ENCODE measurements at regions not wholly inside any gene's neighbourhood (a gene's known extent, or its start where the extent isn't known, plus 50 kb on each side); places are given as distances from the start of the nearest gene placed in this dataset.
"Not testable (repeated sequence)": the region's sequence is repeated elsewhere in the genome, so short reads cannot be mapped to it uniquely, and the experiment has no call there.

GRCh38 chr5:53369681-53370080 lies 110.7 kb upstream of the FST start:
- no peak for DNase-seq

- DNase-seq = no peak
These were observed 106.8 kb upstream of the FST start for GRCh38 chr5:53373451-53374158.

- DNase-seq = no peak
These were observed 103.6 kb upstream of the FST start for GRCh38 chr5:53376853-53377252.

GRCh38 chr5:53378190-53378589 lies 102.2 kb upstream of the FST start:
- no peak for DNase-seq

GRCh38 chr5:53378590-53379247 lies 101.7 kb upstream of the FST start:
- DNase-seq = no peak

GRCh38 chr5:53386341-53386740 lies 94.1 kb upstream of the FST start:
- DNase-seq = no peak

GRCh38 chr5:53389093-53389492 lies 91.3 kb upstream of the FST start:
- DNase-seq = no peak

GRCh38 chr5:53392073-53392472 lies 88.4 kb upstream of the FST start:
- DNase-seq = no peak

GRCh38 chr5:53394808-53395207 lies 85.6 kb upstream of the FST start:
- DNase-seq = no peak

- DNase-seq = no peak
These were observed 83.2 kb upstream of the FST start for GRCh38 chr5:53397141-53397757.

- DNase-seq = no peak
These were observed 82.6 kb upstream of the FST start for GRCh38 chr5:53397845-53398244.

GRCh38 chr5:53399926-53400697 lies 80.3 kb upstream of the FST start:
- DNase-seq = no peak

GRCh38 chr5:53403291-53403690 lies 77.1 kb upstream of the FST start:
- no peak for DNase-seq

GRCh38 chr5:53403758-53404157 lies 76.7 kb upstream of the FST start:
- no peak for DNase-seq

GRCh38 chr5:53405396-53405795 lies 75.0 kb upstream of the FST start:
- DNase-seq = no peak

- DNase-seq = no peak
These were observed 73.7 kb upstream of the FST start for GRCh38 chr5:53406630-53407316.

- no peak for DNase-seq
These were observed 73.1 kb upstream of the FST start for GRCh38 chr5:53407373-53407772.

- DNase-seq = no peak
These were observed 69.0 kb upstream of the FST start for GRCh38 chr5:53411388-53411787.

- DNase-seq = not testable (repeated sequence)
These were observed 67.9 kb upstream of the FST start for GRCh38 chr5:53412499-53412898.

GRCh38 chr5:53416144-53416738 lies 64.2 kb upstream of the FST start:
- peak; percentile 23 for DNase-seq

GRCh38 chr5:53418409-53418808 lies 62.0 kb upstream of the FST start:
- DNase-seq = peak; percentile 64

GRCh38 chr5:53418826-53419658 lies 61.4 kb upstream of the FST start:
- no peak for DNase-seq

Measured in NCI-H2029 (cell line).